BLaER1 treated with 17β-estradiol and CSF1 and Interleukin-3, amounts not matched to agents 10 nM and 100 nM (cell line): ENCODE measurements at regions not wholly inside any gene's neighbourhood (a gene's known extent, or its start where the extent isn't known, plus 50 kb on each side); places are given as distances from the start of the nearest gene placed in this dataset.

Experiments
- H3K27ac ChIP-seq, 11 experiments: shearing (Covaris generic); formaldehyde crosslinking; 2 replicates each; pipeline ENCODE4 v1.8.1; 2022
- H3K27me3 ChIP-seq, 11 experiments: shearing (Covaris generic); formaldehyde crosslinking; 2 replicates each; pipeline ENCODE4 v1.8.1; 2022
- H3K36me3 ChIP-seq, 11 experiments: shearing (Covaris generic); formaldehyde crosslinking; 2 replicates each; pipeline ENCODE4 v1.8.1; 2022
- H3K4me1 ChIP-seq, 10 experiments: shearing (Covaris generic); formaldehyde crosslinking; 2 replicates each; pipeline ENCODE4 v1.8.1; 2022
- H3K4me2 ChIP-seq, 11 experiments: shearing (Covaris generic); formaldehyde crosslinking; 2 replicates each; pipeline ENCODE4 v1.8.1; 2022
- H3K4me3 ChIP-seq, 10 experiments: shearing (Covaris generic); formaldehyde crosslinking; 2 replicates each; pipeline ENCODE4 v1.8.1; 2022
- H3K9ac ChIP-seq, 11 experiments: shearing (Covaris generic); formaldehyde crosslinking; 2 replicates each; pipeline ENCODE4 v1.8.1; 2022
- H3K9me3 ChIP-seq, 11 experiments: shearing (Covaris generic); formaldehyde crosslinking; replicated peaks in 1 of 11; 2 replicates each; pipeline ENCODE4 v1.8.1; 2022
- H4K20me1 ChIP-seq, 11 experiments: shearing (Covaris generic); formaldehyde crosslinking; 2 replicates each; pipeline ENCODE4 v1.8.1; 2022
- Cebpa-rat ChIP-seq, 11 experiments: shearing (Covaris generic); IDR thresholded peaks; 2 replicates each; pipeline ENCODE4 v1.8.1; 2022

GRCh38 chr6:33856655-33857054, 52.9 kb upstream of the MLN start:
- H3K36me3 ChIP-seq, result no peaks in the 10 kb centered on the region
- no peak for TF ChIP-seq Cebpa-rat (IDR thresholded peaks at IDR 0.05)
- H3K4me2 ChIP-seq, result peak overlapping the region; percentile 62 to 91 (median 83)
- H3K4me3 ChIP-seq, result no peak overlapping the region; a peak in 1 of 20 replicates
- peaks cover 0 to 96% (median 31%) of the 10 kb centered on the region in 11 experiments; a peak in 16 of 22 replicates for H4K20me1 ChIP-seq
- no peak overlapping the region for H3K27ac ChIP-seq
- H3K27me3 ChIP-seq, result peaks cover 88 to 100% (median 97%) of the 10 kb centered on the region in 11 experiments
- H3K9me3 ChIP-seq, result no peaks in the 10 kb centered on the region
- peaks cover 25 to 51% (median 38%) of the 10 kb centered on the region in 10 experiments for H3K4me1 ChIP-seq
- no peak overlapping the region for H3K9ac ChIP-seq

GRCh38 chr6:33856031-33856590, 52.3 kb upstream of the MLN start:
- Histone ChIP-seq H3K27ac (no peak overlapping the region), H3K36me3 (no peaks in the 10 kb centered on the region), H3K27me3 (peaks cover 83 to 100% (median 95%) of the 10 kb centered on the region in 11 experiments), H3K9me3 (no peaks in the 10 kb centered on the region), H4K20me1 (peaks cover 0 to 99% (median 31%) of the 10 kb centered on the region in 11 experiments; a peak in 16 of 22 replicates), H3K4me3 (no peak overlapping the region), H3K9ac (no peak overlapping the region), H3K4me2 (peak overlapping the region; percentile 62 to 91 (median 83)), H3K4me1 (peaks cover 25 to 46% (median 36%) of the 10 kb centered on the region in 10 experiments)
- no peak for TF ChIP-seq Cebpa-rat (IDR thresholded peaks at IDR 0.05)

- Histone ChIP-seq H3K36me3 (no peaks in the 10 kb centered on the region), H3K4me1 (peaks cover 25 to 33% (median 32%) of the 10 kb centered on the region in 10 experiments), H3K4me3 (no peak overlapping the region), H3K9me3 (no peaks in the 10 kb centered on the region), H4K20me1 (peaks cover 0 to 99% (median 31%) of the 10 kb centered on the region in 11 experiments; a peak in 16 of 22 replicates), H3K9ac (no peak overlapping the region), H3K4me2 (no peak overlapping the region), H3K27ac (no peak overlapping the region), H3K27me3 (peaks cover 69 to 96% (median 88%) of the 10 kb centered on the region in 11 experiments)
- TF ChIP-seq Cebpa-rat (IDR thresholded peaks at IDR 0.05), result no peak
These were observed 50.8 kb upstream of the MLN start for GRCh38 chr6:33854572-33855030.

GRCh38 chr6:33853736-33854135, 49.9 kb upstream of the MLN start:
- no peak overlapping the region for H3K9ac ChIP-seq
- no peak overlapping the region for H3K4me2 ChIP-seq
- peaks cover 60 to 90% (median 80%) of the 10 kb centered on the region in 11 experiments for H3K27me3 ChIP-seq
- H4K20me1 ChIP-seq, result peaks cover 0 to 95% (median 31%) of the 10 kb centered on the region in 11 experiments; a peak in 16 of 22 replicates
- peaks cover 25 to 33% (median 32%) of the 10 kb centered on the region in 10 experiments for H3K4me1 ChIP-seq
- H3K36me3 ChIP-seq, result no peaks in the 10 kb centered on the region
- no peak overlapping the region for H3K4me3 ChIP-seq
- H3K27ac ChIP-seq, result no peak overlapping the region
- no peak for TF ChIP-seq Cebpa-rat (IDR thresholded peaks at IDR 0.05)
- H3K9me3 ChIP-seq, result no peaks in the 10 kb centered on the region
